HEK293 (cell line): ENCODE measurements at regions not wholly inside any gene's neighbourhood (a gene's known extent, or its start where the extent isn't known, plus 50 kb on each side); places are given as distances from the start of the nearest gene placed in this dataset.

Source experiments
- CTCF ChIA-PET: fragments of 350-600 bp; formaldehyde crosslinking; extraction: SDS; loops from one replicate; lab custom pipeline; 2021; ENCODE audit warnings: antibody characterized with exemption; lab: Yijun Ruan, JAX
- POLR2A ChIA-PET: fragments of 300-600 bp; formaldehyde crosslinking; extraction: SDS; loops from one replicate; lab custom pipeline; 2020; ENCODE audit warnings: antibody characterized with exemption, inconsistent platforms; lab: Yijun Ruan, JAX
- H3K27ac ChIP-seq: fragments of 200-500 bp; sonication (Bioruptor generic); 2 replicates; pipeline ENCODE4 v1.5.1; 2014; ENCODE audit warnings: low read depth, low read length, control low read depth, inconsistent platforms; ENCODE audit errors: extremely low read depth
- H3K36me3 ChIP-seq, 2 experiments: fragments of 200-500 bp in 1 of 2; sonication (Bioruptor generic) in 1 of 2; 1 replicate in 1 of 2; 2 replicates in 1 of 2; pipeline ENCODE4 v1.5.1; 2014 to 2017; ENCODE audit warnings: inconsistent platforms in 2 of 2, low read length in 2 of 2; ENCODE audit not compliant: control insufficient read depth in 2 of 2, insufficient read depth in 1 of 2
- H3K4me1 ChIP-seq: fragments of 200-500 bp; sonication (Bioruptor generic); 2 replicates; pipeline ENCODE4 v1.5.1; 2014; ENCODE audit warnings: mild to moderate bottlenecking, low read length, inconsistent platforms; ENCODE audit not compliant: control insufficient read depth, insufficient read depth
- H3K4me3 ChIP-seq: 2 replicates; pipeline ENCODE4 v1.5.1; 2011; ENCODE audit warnings: low read depth, mild to moderate bottlenecking, control low read depth, low read length, moderate library complexity
- H3K9me3 ChIP-seq: fragments of 200-500 bp; sonication (Bioruptor generic); 2 replicates; pipeline ENCODE4 v1.5.1; 2014; ENCODE audit warnings: low read depth, low read length, inconsistent platforms; ENCODE audit not compliant: control insufficient read depth, insufficient read depth
- CTCF ChIP-seq: fragments of 450-650 bp; formaldehyde crosslinking; IDR thresholded peaks from 2 replicates; pipeline ENCODE4 v1.5.1; 2016; ENCODE audit warnings: missing biosample characterization, missing genetic modification characterization
- IKZF3 ChIP-seq: fragments of 450-650 bp; IDR thresholded peaks from 2 replicates; pipeline ENCODE4 v1.5.0; 2018; ENCODE audit warnings: missing biosample characterization, mild to moderate bottlenecking, missing genetic modification characterization, moderate library complexity
- MYNN ChIP-seq: fragments of 450-650 bp; formaldehyde crosslinking; IDR thresholded peaks from 2 replicates; pipeline ENCODE4 v1.5.1; 2016; ENCODE audit warnings: missing biosample characterization, missing genetic modification characterization, borderline replicate concordance
- OVOL3 ChIP-seq: fragments of 450-650 bp; formaldehyde crosslinking; IDR thresholded peaks from 2 replicates; pipeline ENCODE4 v1.5.1; 2016; ENCODE audit warnings: missing biosample characterization, missing genetic modification characterization
- PRDM6 ChIP-seq: fragments of 450-650 bp; formaldehyde crosslinking; IDR thresholded peaks from 2 replicates; pipeline ENCODE4 v1.5.1; 2017; ENCODE audit warnings: missing biosample characterization, missing genetic modification characterization
- ZBTB48 ChIP-seq: fragments of 450-650 bp; formaldehyde crosslinking; IDR thresholded peaks from 2 replicates; pipeline ENCODE4 v1.5.1; 2016; ENCODE audit warnings: missing biosample characterization, missing genetic modification characterization
- ZEB2 ChIP-seq: fragments of 450-650 bp; formaldehyde crosslinking; IDR thresholded peaks from 2 replicates; pipeline ENCODE4 v1.5.1; 2016; ENCODE audit warnings: missing biosample characterization, missing genetic modification characterization
- ZNF114 ChIP-seq: fragments of 450-650 bp; formaldehyde crosslinking; IDR thresholded peaks from 2 replicates; pipeline ENCODE4 v1.5.0; 2017; ENCODE audit warnings: missing biosample characterization, missing genetic modification characterization
- ZNF157 ChIP-seq: fragments of 450-650 bp; formaldehyde crosslinking; IDR thresholded peaks from 2 replicates; pipeline ENCODE4 v1.5.1; 2016; ENCODE audit warnings: missing biosample characterization, missing genetic modification characterization
- ZNF174 ChIP-seq: fragments of 450-650 bp; formaldehyde crosslinking; IDR thresholded peaks from 2 replicates; pipeline ENCODE4 v1.5.0; 2017; ENCODE audit warnings: missing biosample characterization, mild to moderate bottlenecking, missing genetic modification characterization
- ZNF23 ChIP-seq: fragments of 450-650 bp; formaldehyde crosslinking; IDR thresholded peaks from 2 replicates; pipeline ENCODE4 v1.5.1; 2016; ENCODE audit warnings: missing biosample characterization, missing genetic modification characterization, borderline replicate concordance
- ZNF248 ChIP-seq: fragments of 450-650 bp; formaldehyde crosslinking; IDR thresholded peaks from 2 replicates; pipeline ENCODE4 v1.5.1; 2017; ENCODE audit warnings: missing biosample characterization, missing genetic modification characterization
- ZNF26 ChIP-seq: fragments of 450-650 bp; formaldehyde crosslinking; IDR thresholded peaks from 2 replicates; pipeline ENCODE4 v1.5.1; 2016; ENCODE audit warnings: missing biosample characterization, missing genetic modification characterization
- ZNF341 ChIP-seq: fragments of 450-650 bp; formaldehyde crosslinking; IDR thresholded peaks from 2 replicates; pipeline ENCODE4; 2016; ENCODE audit warnings: low read depth, missing biosample characterization, missing genetic modification characterization
- ZNF366 ChIP-seq: fragments of 450-650 bp; formaldehyde crosslinking; conservative IDR thresholded peaks from 2 replicates; pipeline ENCODE4 v1.5.1; 2016; ENCODE audit warnings: missing biosample characterization, missing genetic modification characterization
- ZNF560 ChIP-seq: fragments of 450-650 bp; formaldehyde crosslinking; IDR thresholded peaks from 2 replicates; pipeline ENCODE4 v1.5.1; 2017; ENCODE audit warnings: missing biosample characterization, missing genetic modification characterization, borderline replicate concordance
- ZNF621 ChIP-seq: fragments of 450-650 bp; formaldehyde crosslinking; IDR thresholded peaks from 2 replicates; pipeline ENCODE4 v1.5.1; 2017; ENCODE audit warnings: missing biosample characterization, missing genetic modification characterization
- ZNF658 ChIP-seq: fragments of 450-650 bp; formaldehyde crosslinking; IDR thresholded peaks from 2 replicates; pipeline ENCODE4; 2016; ENCODE audit warnings: missing biosample characterization, missing genetic modification characterization
- ZNF747 ChIP-seq: fragments of 450-650 bp; formaldehyde crosslinking; IDR thresholded peaks from 2 replicates; pipeline ENCODE4 v1.5.1; 2016; ENCODE audit warnings: missing biosample characterization, missing genetic modification characterization
- ZNF768 ChIP-seq: fragments of 450-650 bp; formaldehyde crosslinking; IDR thresholded peaks from 2 replicates; pipeline ENCODE4 v1.5.1; 2018; ENCODE audit warnings: missing biosample characterization, mild to moderate bottlenecking, missing genetic modification characterization

- Histone ChIP-seq H3K4me3 (no peak overlapping the region), H3K9me3 (no peaks in the 10 kb centered on the region), H3K27ac (no peak overlapping the region)
- POLR2A ChIA-PET = no interaction called here
- TF ChIP-seq ZEB2 (tag by site-specific recombination) = no peak
- no peak for TF ChIP-seq ZNF747 (tag by site-specific recombination)
- no peak for TF ChIP-seq MYNN (tag by site-specific recombination)
- no peak for TF ChIP-seq ZNF157 (tag by site-specific recombination)
- no peak for TF ChIP-seq ZNF174 (tag by site-specific recombination)
- TF ChIP-seq IKZF3 (tag by site-specific recombination) = no peak
- no peak for TF ChIP-seq ZNF26 (tag by site-specific recombination)
- TF ChIP-seq PRDM6 (tag by site-specific recombination) = no peak
- TF ChIP-seq ZNF114 (tag by site-specific recombination) = no peak
- TF ChIP-seq, all 188 proteins: peak for 0
- Histone ChIP-seq H3K36me3 (no peaks in the 10 kb centered on the region), H3K4me1 (peaks cover 7% of the 10 kb centered on the region)
- CTCF ChIA-PET = no interaction called here
Observed at GRCh38 chr4:26024079-26024478, 110.1 kb downstream of the SMIM20 start.

- TF ChIP-seq ZBTB48 (tag by site-specific recombination) = no peak
- no peak for TF ChIP-seq ZNF621 (tag by site-specific recombination)
- TF ChIP-seq, all 188 proteins: peak for 0
- no peaks in the 10 kb centered on the region for H3K9me3 ChIP-seq
- H3K4me3 ChIP-seq = no peak overlapping the region
- H3K27ac ChIP-seq = no peak overlapping the region
- ChIA-PET CTCF (interaction anchor here (0.6 kb wide), 1 partner anchor 40 kb away, joined by 3 read pairs; no protein-coding TSS in a partner anchor), POLR2A (no interaction called here)
- no peaks in the 10 kb centered on the region for H3K36me3 ChIP-seq
- peaks cover 2% of the 10 kb centered on the region; the same call in 1 of the 2 replicates for H3K4me1 ChIP-seq
Observed at GRCh38 chr4:26028133-26028792, 114.2 kb downstream of the SMIM20 start.

- Histone ChIP-seq H3K36me3 (no peaks in the 10 kb centered on the region), H3K4me3 (no peak overlapping the region), H3K27ac (no peak overlapping the region), H3K4me1 (no peaks in the 10 kb centered on the region), H3K9me3 (no peaks in the 10 kb centered on the region)
- ChIA-PET CTCF (interaction anchor here (1.1 kb wide), 1 partner anchor 691 kb away, joined by 6 read pairs; no protein-coding TSS in a partner anchor), POLR2A (no interaction called here)
- TF ChIP-seq ZNF341 (tag by site-specific recombination) = no peak
- no peak for TF ChIP-seq ZNF248 (tag by site-specific recombination)
- TF ChIP-seq ZNF23 (tag by site-specific recombination) = no peak
- no peak for TF ChIP-seq ZNF768 (tag by site-specific recombination)
- TF ChIP-seq ZNF560 (tag by site-specific recombination) = no peak
- TF ChIP-seq ZNF658 (tag by site-specific recombination) = no peak
- no peak for TF ChIP-seq OVOL3 (tag by site-specific recombination)
- no peak for TF ChIP-seq ZNF366 (tag by site-specific recombination)
- 0 out of 2 replicates have a peak, but pooled peaks have one; percentile 26 for TF ChIP-seq CTCF (tag by site-specific recombination)
Observed at GRCh38 chr4:26028793-26029567, 115.0 kb downstream of the SMIM20 start.
